GM10266 (cell line): ENCODE measurements at regions not wholly inside any gene's neighbourhood (a gene's known extent, or its start where the extent isn't known, plus 50 kb on each side); places are given as distances from the start of the nearest gene placed in this dataset.

Experiments used
- DNase-seq: peaks from one replicate; pipeline ENCODE4 v3.0.0; 2012; ENCODE audit errors: extremely low spot score
- TF ChIP-seq, protein P1 (sequence below): IDR thresholded peaks from 2 replicates; pipeline ENCODE4 v1.5.1; 2012; ENCODE audit warnings: mild to moderate bottlenecking, low read depth; ENCODE audit not compliant: control insufficient read depth, insufficient read depth; ENCODE audit errors: missing control alignments

DNA sequence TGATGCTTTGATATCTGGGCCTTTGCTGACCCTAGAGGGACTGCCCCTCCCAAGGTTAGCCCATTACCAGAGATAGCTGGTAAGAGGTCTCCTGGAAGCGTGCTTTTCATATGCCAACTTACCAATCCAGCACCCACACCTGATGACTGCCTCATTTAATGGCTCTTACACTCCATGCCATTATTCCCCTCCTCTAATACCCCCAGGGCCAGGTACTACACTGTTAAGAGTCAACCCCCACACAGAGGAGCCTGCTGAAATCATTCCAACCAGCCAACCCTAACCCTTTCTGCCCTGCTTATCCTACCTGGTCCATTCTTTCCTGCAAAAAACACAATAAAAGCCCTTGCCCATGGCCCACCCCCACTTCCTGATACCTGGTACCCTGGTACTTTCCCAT is 736.8 kb upstream of the SLC35B3 start:
- TF ChIP-seq, protein P1, sequence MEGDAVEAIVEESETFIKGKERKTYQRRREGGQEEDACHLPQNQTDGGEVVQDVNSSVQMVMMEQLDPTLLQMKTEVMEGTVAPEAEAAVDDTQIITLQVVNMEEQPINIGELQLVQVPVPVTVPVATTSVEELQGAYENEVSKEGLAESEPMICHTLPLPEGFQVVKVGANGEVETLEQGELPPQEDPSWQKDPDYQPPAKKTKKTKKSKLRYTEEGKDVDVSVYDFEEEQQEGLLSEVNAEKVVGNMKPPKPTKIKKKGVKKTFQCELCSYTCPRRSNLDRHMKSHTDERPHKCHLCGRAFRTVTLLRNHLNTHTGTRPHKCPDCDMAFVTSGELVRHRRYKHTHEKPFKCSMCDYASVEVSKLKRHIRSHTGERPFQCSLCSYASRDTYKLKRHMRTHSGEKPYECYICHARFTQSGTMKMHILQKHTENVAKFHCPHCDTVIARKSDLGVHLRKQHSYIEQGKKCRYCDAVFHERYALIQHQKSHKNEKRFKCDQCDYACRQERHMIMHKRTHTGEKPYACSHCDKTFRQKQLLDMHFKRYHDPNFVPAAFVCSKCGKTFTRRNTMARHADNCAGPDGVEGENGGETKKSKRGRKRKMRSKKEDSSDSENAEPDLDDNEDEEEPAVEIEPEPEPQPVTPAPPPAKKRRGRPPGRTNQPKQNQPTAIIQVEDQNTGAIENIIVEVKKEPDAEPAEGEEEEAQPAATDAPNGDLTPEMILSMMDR, result no peak
- DNase-seq, result no peak

DNA sequence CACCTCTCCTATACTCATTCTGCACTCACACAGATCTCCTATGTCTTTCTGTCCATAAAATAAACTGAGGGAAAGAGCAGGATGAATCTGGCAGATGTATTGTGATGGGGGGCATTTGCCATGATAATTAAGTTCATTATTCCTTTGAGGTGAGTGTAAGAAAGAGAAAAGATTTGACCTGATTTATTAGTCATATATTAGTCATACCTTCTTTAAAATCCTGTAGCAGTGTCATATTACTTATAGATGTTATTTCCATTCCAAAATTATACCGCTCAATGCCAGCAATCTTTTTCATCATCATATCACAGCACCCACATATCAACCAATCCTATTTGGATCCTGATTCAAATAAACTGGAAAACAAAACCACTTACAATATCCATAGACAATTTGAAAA is 733.3 kb upstream of the SLC35B3 start:
- no peak for DNase-seq

DNA sequence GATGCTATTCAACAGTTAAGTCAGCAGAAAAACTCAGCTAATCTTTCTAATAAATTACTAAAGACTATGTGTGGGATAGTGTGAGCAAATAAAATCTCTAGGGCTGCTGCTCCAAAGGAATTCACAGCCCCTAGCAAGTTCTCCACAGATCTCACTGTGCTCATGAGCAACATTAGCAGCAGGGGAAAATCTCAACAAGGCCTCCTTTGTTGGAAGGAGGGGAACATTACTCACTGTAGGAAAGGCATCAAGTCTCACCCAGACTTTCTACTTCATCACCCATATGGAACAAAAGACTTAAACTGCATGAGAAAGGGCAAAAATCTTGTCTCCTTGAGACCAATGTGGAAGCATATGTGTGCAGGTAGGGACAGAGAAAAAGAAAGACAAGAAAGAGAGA is 726.4 kb upstream of the SLC35B3 start:
- no peak for DNase-seq
- TF ChIP-seq, protein P1, result no peak

More for the DNA sequence above, 733.3 kb upstream of the SLC35B3 start:
- TF ChIP-seq, protein P1, result no peak

DNA sequence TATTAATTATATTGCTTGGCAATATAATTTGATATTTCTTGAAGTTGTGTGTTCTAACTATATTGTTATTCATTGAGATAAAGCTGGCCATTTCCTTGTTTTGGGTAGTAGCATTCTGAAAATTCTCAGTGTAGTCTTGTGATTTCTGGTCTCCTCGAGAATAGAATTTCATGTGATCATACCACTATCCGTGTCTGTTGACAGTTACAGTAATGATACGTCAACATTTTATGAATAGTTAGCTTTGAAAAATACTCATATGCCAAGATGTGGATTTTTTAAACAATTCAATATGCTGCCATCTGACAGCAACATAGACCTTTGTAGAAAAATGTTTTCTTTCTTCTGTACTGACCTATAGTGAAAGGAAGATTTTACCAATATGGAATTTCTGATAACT is 723.7 kb upstream of the SLC35B3 start:
- no peak for DNase-seq
- TF ChIP-seq, protein P1, result no peak

DNA sequence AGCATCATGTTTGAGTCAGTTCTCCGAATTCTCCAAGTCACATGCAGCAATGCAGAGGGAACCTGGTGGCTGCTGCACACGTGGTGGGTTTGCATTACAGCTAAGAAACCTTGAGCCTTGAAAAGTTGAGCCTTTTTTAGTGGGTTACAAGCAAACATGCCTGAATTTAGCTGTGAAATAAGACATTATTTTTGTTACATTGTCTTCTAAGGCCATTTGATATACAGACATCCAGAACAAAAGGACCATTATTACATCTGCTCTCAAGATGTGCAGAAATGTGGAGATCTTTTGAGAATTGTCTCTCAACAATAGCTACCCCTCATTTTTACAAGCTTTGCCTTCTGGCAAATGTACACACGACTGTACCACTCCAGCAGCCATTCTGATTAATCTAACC is 720.5 kb upstream of the SLC35B3 start:
- TF ChIP-seq, protein P1, result no peak
- no peak for DNase-seq

DNA sequence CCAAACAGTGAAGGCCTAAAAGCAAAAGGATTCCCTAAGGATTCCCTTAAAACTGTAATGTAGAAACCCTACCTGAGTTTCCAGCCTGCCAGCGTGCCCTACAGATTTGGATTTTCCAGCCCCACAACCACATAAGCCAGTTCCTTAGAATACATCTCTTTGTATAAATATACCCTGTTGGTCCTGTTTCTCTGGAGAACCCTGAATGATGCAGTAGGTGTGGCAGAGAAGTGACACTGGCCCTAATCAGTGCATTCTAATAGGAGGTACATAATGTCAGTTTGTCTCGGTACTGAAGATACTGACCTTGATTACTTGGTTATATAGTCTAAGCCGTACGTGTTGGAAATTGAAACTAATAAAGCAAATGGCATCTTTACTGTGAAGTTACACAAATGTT is 707.8 kb upstream of the SLC35B3 start:
- TF ChIP-seq, protein P1, result no peak
- DNase-seq, result no peak

DNA sequence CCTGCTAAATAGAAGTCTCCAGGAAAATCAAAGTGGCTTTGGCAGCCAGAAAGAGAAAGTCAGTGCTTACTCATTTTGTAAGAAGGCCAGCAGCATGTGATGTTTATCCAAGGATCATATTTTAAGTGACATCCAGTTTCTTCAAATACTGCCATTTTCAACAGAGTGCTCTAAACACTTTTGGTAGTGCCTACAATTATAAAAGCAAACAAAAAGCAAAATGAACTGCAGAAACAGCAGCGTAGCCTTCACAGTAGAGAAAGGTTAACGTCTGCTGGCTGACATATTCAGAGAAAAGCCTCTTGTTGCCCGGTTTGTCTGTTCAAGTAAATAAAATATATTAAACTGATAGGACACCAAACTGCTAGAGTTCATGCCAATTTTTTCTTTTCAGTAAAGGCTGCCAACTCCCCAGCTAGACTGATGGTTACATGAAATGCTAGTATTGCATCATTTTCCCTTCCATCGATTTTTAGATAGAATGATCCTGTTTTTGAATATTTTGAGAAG is 705.7 kb upstream of the SLC35B3 start:
- TF ChIP-seq, protein P1, result no peak
- no peak for DNase-seq

DNA sequence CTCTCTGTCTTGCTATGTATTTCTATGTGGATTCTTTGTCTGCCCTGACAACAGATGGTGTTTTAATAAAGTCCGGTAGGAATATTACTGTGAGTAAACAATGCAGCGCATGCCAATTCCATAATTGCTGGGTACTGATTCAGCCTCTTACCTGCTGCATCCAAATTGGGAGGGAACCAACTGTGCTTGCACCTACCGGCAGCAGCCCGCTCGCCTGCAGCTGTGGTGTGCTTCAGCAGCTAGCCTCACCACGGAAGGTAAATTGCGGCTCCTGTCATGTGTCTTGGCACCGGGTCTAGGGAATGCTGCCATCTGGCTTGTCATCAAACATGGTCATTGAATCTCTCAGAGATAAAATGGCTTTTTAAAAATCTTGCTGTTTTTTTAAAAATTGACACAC is 704.8 kb upstream of the SLC35B3 start:
- DNase-seq, result no peak
- TF ChIP-seq, protein P1, result no peak
